ENCODE measurements at regions not wholly inside any gene's neighbourhood (a gene's known extent, or its start where the extent isn't known, plus 50 kb on each side); places are given as distances from the start of the nearest gene placed in this dataset.

DNA sequence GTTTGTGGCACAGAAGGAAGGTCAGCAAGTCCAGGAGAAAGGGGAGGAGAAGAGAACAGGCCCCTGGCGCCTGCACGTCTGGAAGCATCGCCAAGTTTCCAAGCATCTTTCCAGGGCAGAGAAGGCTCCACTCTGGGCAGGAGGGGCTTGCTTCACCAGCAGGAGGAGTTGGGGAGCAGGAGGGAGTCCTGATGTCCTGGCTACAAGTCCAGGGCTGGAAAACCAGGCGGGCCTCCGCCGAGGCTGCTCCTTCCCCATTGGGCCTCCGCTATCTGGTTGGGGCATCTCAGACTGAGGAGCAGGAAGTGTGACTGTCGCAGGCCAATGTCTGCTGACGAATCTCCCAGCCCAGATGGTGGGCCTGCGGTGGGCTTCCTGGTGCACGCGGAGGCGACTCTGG, 421.9 kb downstream of the PREX1 start:
- DNase-seq (ENCODE audit: low read depth): no peak

- no peak for DNase-seq (ENCODE audit: low read depth)
Measured at GRCh38 chr20:48404598-48404997, 423.2 kb downstream of the PREX1 start.

- no peak for DNase-seq (ENCODE audit: low read depth)
Measured at GRCh38 chr20:48403167-48403761, 424.5 kb downstream of the PREX1 start.

- no peak for DNase-seq (ENCODE audit: low read depth)
Measured at GRCh38 chr20:48401359-48401758, 426.4 kb downstream of the PREX1 start.

DNA sequence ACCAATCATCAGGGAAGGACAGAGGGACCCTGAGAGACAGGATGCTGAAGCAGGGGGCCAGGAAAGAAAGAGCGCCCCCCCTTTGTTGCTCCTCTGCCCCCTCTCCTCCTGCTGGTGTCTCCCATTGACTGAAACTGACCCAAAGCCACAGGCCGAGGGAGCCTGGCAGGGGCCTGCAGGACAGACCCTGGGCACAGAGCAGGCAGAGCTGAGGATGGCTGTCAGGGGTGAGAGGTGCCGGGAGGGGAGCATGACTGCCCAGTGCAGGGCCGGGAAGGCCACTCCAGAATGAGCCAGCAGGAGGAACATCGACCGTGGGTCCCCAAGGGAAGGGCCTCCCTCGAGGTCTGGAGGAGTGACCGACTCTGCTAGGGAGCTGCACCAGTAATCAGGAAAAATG, 427.8 kb downstream of the PREX1 start:
- DNase-seq (ENCODE audit: low read depth): no peak

- no peak for DNase-seq (ENCODE audit: low read depth)
Measured at GRCh38 chr20:48398506-48399449, 429.0 kb downstream of the PREX1 start.

DNA sequence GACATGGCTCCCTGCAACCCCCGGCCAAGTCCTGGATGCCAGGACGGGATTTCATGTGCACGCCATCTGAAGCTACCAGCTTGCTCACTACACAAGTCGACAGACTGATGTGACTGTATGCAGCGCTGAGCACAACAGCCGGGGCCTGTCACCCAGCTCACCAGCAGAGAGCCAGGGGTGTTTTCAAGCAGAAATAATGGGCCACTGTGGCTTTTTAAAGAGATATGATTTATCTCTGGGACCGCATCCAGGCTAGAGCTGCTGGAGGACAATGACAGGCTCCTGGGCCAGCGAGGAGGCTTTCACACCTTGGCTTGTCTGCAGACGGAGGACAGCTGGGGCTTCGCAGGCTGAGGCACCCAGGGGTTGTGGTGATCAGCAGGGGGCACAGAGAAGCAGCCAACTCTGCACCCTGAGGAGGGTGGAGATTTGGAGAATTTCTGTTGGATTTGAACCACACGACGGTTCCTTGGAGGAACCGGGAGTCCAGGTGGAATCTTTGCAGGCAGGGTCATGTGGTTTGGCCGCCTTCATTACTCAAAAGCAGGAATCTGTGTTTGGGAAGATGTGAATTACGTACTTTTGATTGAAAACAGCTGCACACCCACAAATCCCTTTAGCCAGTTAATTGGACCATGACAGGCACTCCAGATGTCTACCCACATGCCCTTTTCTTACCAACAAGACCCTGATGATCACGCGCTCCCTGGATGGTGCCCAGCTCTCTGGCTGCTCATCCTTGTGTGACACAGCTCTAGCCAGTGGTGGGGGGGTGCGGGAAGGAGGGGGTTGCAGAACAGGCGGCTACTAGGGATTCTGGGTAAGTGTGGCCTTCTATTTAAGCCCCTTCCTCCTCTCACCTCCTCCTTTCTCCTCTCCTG, 430.6 kb downstream of the PREX1 start:
- DNase-seq (ENCODE audit: low read depth): peak; percentile 10

- DNase-seq (ENCODE audit: low read depth): no peak
Measured at GRCh38 chr20:48395816-48396546, 431.8 kb downstream of the PREX1 start.

DNA sequence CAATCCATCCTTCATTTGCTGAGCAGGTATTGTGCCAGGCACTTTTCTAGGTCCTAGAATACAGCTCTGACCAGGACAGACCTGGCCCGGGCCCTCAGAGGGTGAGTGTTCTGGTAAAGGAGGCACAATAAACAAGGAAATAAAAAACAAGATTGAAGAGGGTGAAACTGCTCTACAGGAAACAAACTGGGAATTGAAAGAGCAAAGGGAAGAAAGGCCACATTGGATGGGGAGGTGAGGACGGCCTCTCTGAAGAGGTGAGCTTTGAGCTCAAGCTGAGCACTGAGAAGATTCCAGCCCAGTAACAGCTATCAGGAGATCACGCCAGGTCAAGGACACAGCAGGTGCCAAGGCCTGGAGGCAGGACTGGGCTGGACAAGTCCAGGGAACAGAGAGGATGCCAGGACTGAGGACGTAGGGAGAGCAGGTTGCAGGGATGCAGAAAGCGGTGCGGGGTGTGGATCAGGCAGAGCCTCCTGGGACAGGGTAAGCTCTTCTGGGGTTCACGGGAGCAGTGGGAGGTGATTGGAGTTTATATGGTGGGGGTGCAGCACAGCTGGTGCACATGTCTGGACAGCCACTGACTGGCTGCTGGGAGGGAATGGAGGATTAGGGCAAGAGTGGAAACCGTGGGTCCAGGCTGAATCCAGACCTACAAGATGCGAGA, 433.3 kb downstream of the PREX1 start:
- DNase-seq (ENCODE audit: low read depth): no peak

DNA sequence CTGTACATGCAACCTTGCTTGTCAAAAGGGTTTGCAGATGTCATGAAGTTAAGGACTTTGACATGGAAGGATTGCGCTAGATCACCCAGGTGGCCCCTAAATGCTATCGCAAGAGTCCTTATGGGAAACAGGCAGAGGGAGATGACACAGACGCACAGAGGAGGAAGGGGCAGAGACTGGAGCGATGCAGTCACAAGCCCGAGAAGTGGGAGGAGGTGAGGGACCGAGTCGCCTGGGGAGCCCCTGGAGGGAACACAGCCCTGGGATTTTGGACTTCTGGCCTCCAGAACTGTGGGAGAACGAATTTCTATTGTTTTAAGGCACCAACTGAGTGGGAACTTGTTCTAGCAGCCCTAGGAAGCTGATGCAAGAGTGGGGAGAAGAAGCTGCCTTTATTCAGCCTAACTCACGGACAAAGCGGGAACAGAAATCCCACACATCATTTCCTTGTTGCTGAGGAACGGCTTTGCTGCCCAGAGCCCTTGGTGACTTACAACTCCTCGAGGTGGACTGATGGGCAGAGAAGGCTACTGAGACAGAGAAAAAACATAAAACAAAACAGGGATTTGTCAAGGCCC, 434.0 kb downstream of the PREX1 start:
- no peak for DNase-seq (ENCODE audit: low read depth)

DNA sequence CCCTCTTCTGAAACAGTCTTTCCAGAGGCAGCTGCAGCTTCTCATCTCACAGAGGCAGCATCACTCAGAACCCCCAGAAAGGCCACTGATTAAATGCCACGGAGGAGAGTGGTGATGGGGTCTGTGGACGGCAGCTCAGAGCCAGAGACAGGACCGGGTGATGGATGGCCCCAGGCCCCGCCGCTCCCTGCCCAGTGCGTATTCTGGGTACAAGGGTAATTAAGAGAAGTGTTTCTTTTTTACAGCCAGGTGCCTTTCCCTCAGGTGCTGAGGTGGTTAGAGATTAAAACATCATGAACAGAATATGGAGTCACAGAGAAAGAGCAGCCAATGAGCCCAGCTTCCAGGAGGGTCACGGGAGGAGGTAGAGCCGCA, 434.5 kb downstream of the PREX1 start:
- no peak for DNase-seq (ENCODE audit: low read depth)

DNA sequence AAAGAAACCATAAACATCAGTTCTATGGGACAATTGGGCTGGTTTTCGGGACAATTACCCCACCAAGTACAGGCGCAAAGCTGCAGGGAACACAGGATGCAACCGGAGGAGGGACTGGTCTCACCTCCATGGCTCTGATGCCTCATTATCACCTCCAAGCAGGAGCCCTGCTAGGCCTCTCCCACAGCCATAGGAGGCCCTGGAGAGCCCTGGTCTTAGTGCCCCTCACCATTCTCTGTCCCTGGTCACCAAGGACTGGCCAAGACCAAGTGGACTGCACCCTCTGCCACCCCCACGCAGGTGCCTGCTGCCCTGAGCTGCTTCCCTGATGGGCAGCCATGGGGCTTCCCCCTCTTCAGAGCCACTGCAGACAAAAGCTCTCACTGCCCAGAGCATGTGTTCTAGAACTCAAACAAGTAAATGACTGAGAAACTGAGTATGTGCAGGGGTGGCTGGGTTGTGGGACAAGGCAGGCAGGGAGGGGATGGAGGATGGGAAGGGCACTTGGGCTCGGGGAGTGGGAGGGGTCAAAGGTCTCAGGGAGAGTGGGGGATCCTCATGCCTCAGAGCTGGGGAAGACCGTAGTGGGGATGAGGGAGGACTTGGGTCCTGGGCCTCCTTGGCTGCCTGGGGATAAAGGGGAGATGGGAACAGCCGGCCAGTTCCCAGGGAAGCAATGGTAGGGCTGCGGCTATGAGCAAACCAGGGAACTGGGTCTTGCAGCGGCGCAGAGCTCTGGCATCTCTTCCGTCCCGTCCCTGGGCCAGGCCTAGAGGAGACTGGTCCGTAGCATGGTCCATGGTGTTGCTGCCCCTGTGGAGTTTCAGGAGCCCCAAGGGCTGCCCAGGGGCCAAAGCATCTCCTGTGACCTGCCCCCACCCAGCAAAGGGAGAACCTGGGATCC, 435.1 kb downstream of the PREX1 start:
- no peak for DNase-seq (ENCODE audit: low read depth)

DNA sequence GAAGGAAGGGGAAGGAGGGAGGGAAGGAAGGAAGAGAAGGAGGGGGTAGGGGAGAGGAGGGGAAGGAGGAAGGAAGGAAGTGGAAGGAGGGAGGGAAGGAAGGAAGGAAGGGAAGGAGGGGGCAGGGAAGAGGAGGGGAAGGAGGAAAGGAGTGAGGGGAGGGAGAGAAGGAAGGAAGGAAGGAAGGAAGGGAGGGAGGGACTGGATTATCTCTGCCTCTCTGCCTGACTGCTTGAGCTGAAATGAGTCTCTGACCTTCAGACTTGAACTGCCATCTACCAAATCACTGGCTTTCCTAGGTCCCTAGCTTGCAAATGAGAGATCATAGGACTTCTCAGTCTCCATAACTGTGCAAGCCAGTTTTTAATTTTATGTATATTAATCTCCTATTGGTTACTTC, 436.8 kb downstream of the PREX1 start:
- no peak for DNase-seq (ENCODE audit: low read depth)

DNA sequence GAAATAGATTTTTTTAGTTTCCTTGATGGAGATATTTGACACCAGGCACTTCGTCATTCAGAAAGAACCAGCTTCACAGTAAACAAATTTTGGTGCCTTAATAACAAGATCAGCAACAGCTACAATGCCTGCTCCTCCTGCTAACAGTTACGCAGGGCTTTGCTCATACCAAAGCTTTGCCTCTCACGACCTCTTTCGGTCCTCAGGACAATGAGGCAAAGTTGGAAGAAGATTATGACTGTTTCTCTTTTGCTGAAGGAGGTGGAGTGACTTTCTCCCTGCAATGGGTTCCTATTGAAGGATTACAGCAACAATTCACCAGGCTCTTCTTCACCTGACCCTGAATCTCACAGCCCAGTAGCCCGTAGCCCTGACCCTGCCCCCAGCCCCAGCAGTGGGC, 440.1 kb downstream of the PREX1 start:
- no peak for DNase-seq (ENCODE audit: low read depth)

GRCh38 chr20:48385527-48385926, 442.3 kb downstream of the PREX1 start:
- DNase-seq (ENCODE audit: low read depth): no peak

GRCh38 chr20:48385114-48385513, 442.7 kb downstream of the PREX1 start:
- no peak for DNase-seq (ENCODE audit: low read depth)

DNA sequence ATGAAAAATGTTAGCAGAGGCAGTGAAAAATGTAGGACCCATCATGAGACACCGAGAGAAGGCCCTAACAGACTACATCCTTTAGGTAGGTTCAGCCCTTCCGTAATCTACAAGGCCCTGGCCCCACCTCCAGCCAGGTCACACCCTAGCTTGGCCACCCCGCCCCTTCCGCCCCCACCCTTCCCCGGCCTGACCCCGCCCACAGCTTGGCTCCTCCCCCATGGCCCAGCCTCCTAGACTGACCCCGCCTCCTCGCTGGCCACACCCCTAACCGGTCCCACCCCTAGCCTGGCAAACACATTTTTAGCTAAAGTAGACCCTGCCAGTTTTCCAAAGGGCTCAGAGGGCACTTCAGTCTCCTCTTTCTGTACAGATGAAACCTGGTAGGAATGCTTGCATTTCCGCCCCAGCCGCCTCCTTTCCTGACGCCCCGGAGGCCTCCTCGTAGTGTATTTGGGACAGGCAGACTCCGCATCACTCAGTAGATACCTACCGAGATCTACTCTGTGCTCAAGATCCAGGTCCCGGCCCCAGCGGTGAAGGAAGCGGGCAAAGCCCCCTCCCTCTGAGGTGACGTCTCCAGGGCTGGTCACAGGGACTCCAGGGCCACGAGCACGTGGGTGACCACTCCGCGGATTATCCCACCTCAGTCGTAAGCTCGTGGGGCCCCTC, 443.5 kb downstream of the PREX1 start:
- peak; percentile 9 for DNase-seq (ENCODE audit: low read depth)

DNA sequence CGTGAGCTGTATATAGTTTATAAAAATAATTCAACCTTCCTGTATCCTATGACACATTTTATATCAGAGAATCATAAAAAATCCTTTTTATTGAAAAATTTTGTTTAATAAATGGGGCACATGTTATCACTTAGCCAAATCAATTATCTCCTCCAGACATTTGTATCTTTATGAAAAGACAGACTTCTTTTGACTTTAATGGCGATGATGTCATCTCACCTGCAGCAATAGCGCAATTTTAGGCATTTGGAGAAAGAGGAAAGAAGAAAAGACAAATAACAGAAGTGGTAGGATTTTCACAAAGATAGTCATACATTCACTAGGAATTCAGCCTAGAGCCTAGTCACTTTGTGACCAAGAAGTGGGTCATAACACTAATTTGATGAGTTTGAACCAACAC, 444.5 kb downstream of the PREX1 start:
- no peak for DNase-seq (ENCODE audit: low read depth)

GRCh38 chr20:48382304-48382703, 445.5 kb downstream of the PREX1 start:
- DNase-seq (ENCODE audit: low read depth): no peak
